Activated CD8-positive, alpha-beta memory T cell treated with anti-CD3 and anti-CD28 coated beads for 1 hour (primary cell): ENCODE measurements at regions not wholly inside any gene's neighbourhood (a gene's known extent, or its start where the extent isn't known, plus 50 kb on each side); places are given as distances from the start of the nearest gene placed in this dataset.
"Not testable (repeated sequence)": the region's sequence is repeated elsewhere in the genome, so short reads cannot be mapped to it uniquely, and the experiment has no call there.

Experiments
- DNase-seq, 2 donors: peaks; one replicate each; pipeline ENCODE4 v3.0.0-alpha.2; 2020; ENCODE audit warnings: low read depth in 1 of 2; ENCODE audit errors: extremely low read depth in 1 of 2

GRCh38 chr15:26197060-26197459, 333.9 kb upstream of the ATP10A start:
- no peak for DNase-seq

- DNase-seq = no peak
These were observed 328.1 kb upstream of the ATP10A start for GRCh38 chr15:26191193-26191592.

- DNase-seq = not testable (repeated sequence)
These were observed 323.0 kb upstream of the ATP10A start for GRCh38 chr15:26186138-26186537.

GRCh38 chr15:26182441-26182840, 319.3 kb upstream of the ATP10A start:
- no peak for DNase-seq

GRCh38 chr15:26179906-26180305, 316.8 kb upstream of the ATP10A start:
- DNase-seq = no peak

GRCh38 chr15:26178640-26179220, 315.6 kb upstream of the ATP10A start:
- DNase-seq = no peak

GRCh38 chr15:26177816-26178215, 314.7 kb upstream of the ATP10A start:
- DNase-seq = no peak

GRCh38 chr15:26176831-26177230, 313.7 kb upstream of the ATP10A start:
- no peak for DNase-seq

- no peak for DNase-seq
These were observed 308.1 kb upstream of the ATP10A start for GRCh38 chr15:26171266-26171665.

- DNase-seq = no peak
These were observed 303.3 kb upstream of the ATP10A start for GRCh38 chr15:26166429-26166828.

GRCh38 chr15:26165546-26165945, 302.4 kb upstream of the ATP10A start:
- DNase-seq = no peak

GRCh38 chr15:26160343-26160742, 297.2 kb upstream of the ATP10A start:
- DNase-seq = no peak

GRCh38 chr15:26158176-26158575, 295.0 kb upstream of the ATP10A start:
- DNase-seq = no peak

- DNase-seq = no peak
These were observed 294.0 kb upstream of the ATP10A start for GRCh38 chr15:26157081-26157480.

GRCh38 chr15:26156051-26156450, 292.9 kb upstream of the ATP10A start:
- no peak for DNase-seq

GRCh38 chr15:26148156-26148860, 285.2 kb upstream of the ATP10A start:
- DNase-seq = no peak

GRCh38 chr15:26146202-26146601, 283.1 kb upstream of the ATP10A start:
- no peak for DNase-seq

- no peak for DNase-seq
These were observed 282.7 kb upstream of the ATP10A start for GRCh38 chr15:26145796-26146195.

GRCh38 chr15:26144836-26145235, 281.7 kb upstream of the ATP10A start:
- DNase-seq = no peak

GRCh38 chr15:26143221-26143620, 280.1 kb upstream of the ATP10A start:
- no peak for DNase-seq

- DNase-seq = no peak
These were observed 271.7 kb upstream of the ATP10A start for GRCh38 chr15:26134812-26135211.

- DNase-seq = no peak
These were observed 271.0 kb upstream of the ATP10A start for GRCh38 chr15:26134152-26134551.

- no peak for DNase-seq
These were observed 269.7 kb upstream of the ATP10A start for GRCh38 chr15:26132811-26133210.
